Left lung (tissue), 4 donors: ENCODE measurements at regions not wholly inside any gene's neighbourhood (a gene's known extent, or its start where the extent isn't known, plus 50 kb on each side); places are given as distances from the start of the nearest gene placed in this dataset.
"Not testable (repeated sequence)": the region's sequence is repeated elsewhere in the genome, so short reads cannot be mapped to it uniquely, and the experiment has no call there.

Experiments
- ATAC-seq: fragments of 200-7000 bp; cut with Tn5 transposase; one replicate; pipeline ENCODE4 v1.9.1; 2020; ENCODE audit warnings: moderate library complexity
- DNase-seq, 4 donors: peaks; one replicate each; pipeline ENCODE4 v3.0.0-alpha.2; 2013 to 2020
- H3K27ac ChIP-seq, 2 donors: fragments of 200-600 bp; sonication (generic) in 1 of 2; one replicate each; pipeline versions ENCODE4 v1.5.0 to v1.8.0; 2020 to 2021
- H3K27me3 ChIP-seq, 2 donors: fragments of 200-600 bp; sonication (generic) in 1 of 2; one replicate each; pipeline versions ENCODE4 v1.5.0 to v1.8.0; 2020 to 2021
- H3K36me3 ChIP-seq, 2 donors: fragments of 200-600 bp; sonication (generic) in 1 of 2; one replicate each; pipeline versions ENCODE4 v1.5.0 to v1.8.0; 2020 to 2021
- H3K4me1 ChIP-seq, 2 donors: fragments of 200-600 bp; one replicate each; pipeline ENCODE4 v1.8.0; 2021
- H3K4me3 ChIP-seq, 2 donors: fragments of 200-600 bp; sonication (generic) in 1 of 2; one replicate each; pipeline versions ENCODE4 v1.5.0 to v1.8.0; 2020 to 2021; ENCODE audit warnings: mild to moderate bottlenecking in 1 of 2
- H3K9me3 ChIP-seq, 2 donors: fragments of 200-600 bp; sonication (generic) in 1 of 2; one replicate each; pipeline versions ENCODE4 v1.5.0 to v1.8.0; 2020 to 2021
- intact Hi-C, 2 donors: fragments of 100-400 bp; cut with DNase I; formaldehyde crosslinking; loops; one replicate each; pipeline versions ENCODE4 v1.11.2 to v1.14.2; 2022
- TF ChIP-seq, protein P1 (sequence below), 2 donors: fragments of 200-600 bp; sonication (generic) in 1 of 2; IDR thresholded peaks; one replicate each; pipeline versions ENCODE4 v1.5.0 to v1.8.0; 2021; ENCODE audit warnings: antibody characterized with exemption in 2 of 2
- donor health status: DM: no; HTN: yes; CAD: no.
- donor health status: DM: no; HTN: no; CAD: no.

GRCh38 chr1:228611707-228612106 is 123.6 kb upstream of the RHOU start:
- H3K4me3 ChIP-seq, DNase-seq, H3K27me3 ChIP-seq, H3K27ac ChIP-seq, H3K4me1 ChIP-seq, H3K36me3 ChIP-seq, ATAC-seq, H3K9me3 ChIP-seq, intact Hi-C loops: not testable (repeated sequence)

DNA sequence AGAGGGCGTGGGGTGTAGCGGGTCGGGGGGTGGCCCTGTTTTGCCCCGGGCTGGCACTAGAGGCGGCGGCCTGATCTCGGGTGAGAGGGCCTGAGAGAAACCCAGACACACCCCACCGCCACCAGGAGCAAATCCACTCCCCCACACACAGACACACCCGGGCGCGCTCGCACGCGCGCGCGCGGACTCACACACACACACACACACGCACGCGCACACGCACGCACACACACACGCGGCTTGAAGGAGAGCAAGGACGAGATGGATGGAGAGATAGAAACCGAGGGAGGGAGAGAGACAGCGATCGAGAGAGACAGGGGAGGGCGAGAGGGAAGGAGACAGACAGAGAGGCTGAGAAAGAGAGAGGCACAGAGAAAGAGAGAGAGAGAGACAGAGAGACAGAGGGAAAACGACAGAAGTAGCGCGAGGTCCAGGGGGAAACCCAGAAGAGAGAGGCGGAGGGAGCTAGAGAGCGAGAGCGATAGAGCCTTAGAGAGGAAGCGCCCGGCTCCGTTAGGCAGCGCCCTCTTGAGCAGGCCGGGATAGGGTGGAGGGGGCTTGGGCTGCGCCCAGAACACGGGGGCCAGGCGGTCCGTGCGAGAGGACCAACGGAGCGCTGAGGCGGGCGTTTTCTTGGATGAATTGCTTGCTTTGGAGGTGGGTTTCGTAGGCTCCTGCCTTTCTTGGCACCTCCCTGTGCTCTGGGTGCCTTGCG is 113.1 kb upstream of the RHOU start:
- H3K27me3 ChIP-seq, DNase-seq, H3K9me3 ChIP-seq, ATAC-seq, H3K27ac ChIP-seq, H3K36me3 ChIP-seq, intact Hi-C loops, H3K4me1 ChIP-seq, H3K4me3 ChIP-seq: not testable (repeated sequence)

- DNase-seq, intact Hi-C loops, H3K4me3 ChIP-seq, H3K4me1 ChIP-seq, H3K9me3 ChIP-seq, ATAC-seq, H3K27me3 ChIP-seq, H3K27ac ChIP-seq, H3K36me3 ChIP-seq: not testable (repeated sequence)
These were observed 108.8 kb upstream of the RHOU start for GRCh38 chr1:228626481-228626880.

DNA sequence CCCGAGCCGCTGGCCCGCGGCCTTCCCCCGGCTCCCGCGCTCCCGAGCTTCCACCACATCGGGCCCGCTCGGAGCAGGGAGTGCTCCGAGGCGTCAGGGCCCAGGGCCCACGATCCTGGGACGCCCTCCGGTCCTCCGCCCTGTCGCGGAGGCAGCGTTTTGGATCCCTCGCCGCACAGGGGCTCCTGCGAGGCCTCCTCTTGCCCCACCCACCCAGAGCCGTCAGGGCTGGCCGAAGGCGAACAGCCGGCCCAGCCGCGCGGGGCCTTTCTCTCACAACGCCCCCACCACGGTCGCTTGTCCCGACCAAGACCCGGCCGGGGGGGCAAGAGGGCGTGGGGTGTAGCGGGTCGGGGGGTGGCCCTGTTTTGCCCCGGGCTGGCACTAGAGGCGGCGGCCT is 102.4 kb upstream of the RHOU start:
- intact Hi-C loops, DNase-seq, H3K9me3 ChIP-seq, ATAC-seq, H3K4me1 ChIP-seq, H3K36me3 ChIP-seq, H3K4me3 ChIP-seq, H3K27me3 ChIP-seq, H3K27ac ChIP-seq: not testable (repeated sequence)

GRCh38 chr1:228635304-228635703 is 100.0 kb upstream of the RHOU start:
- H3K4me3 ChIP-seq, H3K9me3 ChIP-seq, ATAC-seq, H3K27ac ChIP-seq, intact Hi-C loops, H3K27me3 ChIP-seq, H3K36me3 ChIP-seq, H3K4me1 ChIP-seq: not testable (repeated sequence)
- DNase-seq = peak in 2 of 4 donors; percentile 63 to 97

GRCh38 chr1:228637529-228637928 is 97.8 kb upstream of the RHOU start:
- H3K36me3 ChIP-seq, ATAC-seq, intact Hi-C loops, H3K4me1 ChIP-seq, H3K9me3 ChIP-seq, H3K4me3 ChIP-seq, H3K27me3 ChIP-seq, DNase-seq, H3K27ac ChIP-seq: not testable (repeated sequence)

- Histone ChIP-seq H3K36me3 (no peaks in the 10 kb centered on the region), H3K27ac (peak overlapping the region in 1 of 2 donors; percentile 37), H3K4me3 (peak overlapping the region; percentile 32 to 38), H3K27me3 (peaks cover 40 to 55% of the 10 kb centered on the region in 2 donors), H3K9me3 (no peaks in the 10 kb centered on the region), H3K4me1 (peaks cover 6 to 23% of the 10 kb centered on the region in 2 donors)
- intact Hi-C loops = no loop called here
- TF ChIP-seq, protein P1, sequence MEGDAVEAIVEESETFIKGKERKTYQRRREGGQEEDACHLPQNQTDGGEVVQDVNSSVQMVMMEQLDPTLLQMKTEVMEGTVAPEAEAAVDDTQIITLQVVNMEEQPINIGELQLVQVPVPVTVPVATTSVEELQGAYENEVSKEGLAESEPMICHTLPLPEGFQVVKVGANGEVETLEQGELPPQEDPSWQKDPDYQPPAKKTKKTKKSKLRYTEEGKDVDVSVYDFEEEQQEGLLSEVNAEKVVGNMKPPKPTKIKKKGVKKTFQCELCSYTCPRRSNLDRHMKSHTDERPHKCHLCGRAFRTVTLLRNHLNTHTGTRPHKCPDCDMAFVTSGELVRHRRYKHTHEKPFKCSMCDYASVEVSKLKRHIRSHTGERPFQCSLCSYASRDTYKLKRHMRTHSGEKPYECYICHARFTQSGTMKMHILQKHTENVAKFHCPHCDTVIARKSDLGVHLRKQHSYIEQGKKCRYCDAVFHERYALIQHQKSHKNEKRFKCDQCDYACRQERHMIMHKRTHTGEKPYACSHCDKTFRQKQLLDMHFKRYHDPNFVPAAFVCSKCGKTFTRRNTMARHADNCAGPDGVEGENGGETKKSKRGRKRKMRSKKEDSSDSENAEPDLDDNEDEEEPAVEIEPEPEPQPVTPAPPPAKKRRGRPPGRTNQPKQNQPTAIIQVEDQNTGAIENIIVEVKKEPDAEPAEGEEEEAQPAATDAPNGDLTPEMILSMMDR (IDR thresholded peaks at IDR 0.05) = no peak
- DNase-seq = peak in 3 of 4 donors; percentile 45 to 69 (median 49)
- ATAC-seq = peak; percentile 70
These were observed 88.4 kb upstream of the RHOU start for GRCh38 chr1:228646717-228647522.
